Esophagus mucosa (tissue), 1 donor: ENCODE measurements at regions not wholly inside any gene's neighbourhood (a gene's known extent, or its start where the extent isn't known, plus 50 kb on each side); places are given as distances from the start of the nearest gene placed in this dataset.
"Not testable (repeated sequence)": the region's sequence is repeated elsewhere in the genome, so short reads cannot be mapped to it uniquely, and the experiment has no call there.

Source experiments
- ATAC-seq: fragments of 200-7000 bp; cut with Tn5 transposase; one replicate; pipeline ENCODE4 v1.9.1; 2020
- donor health status: DM: yes; HTN: yes; CAD: no.

DNA sequence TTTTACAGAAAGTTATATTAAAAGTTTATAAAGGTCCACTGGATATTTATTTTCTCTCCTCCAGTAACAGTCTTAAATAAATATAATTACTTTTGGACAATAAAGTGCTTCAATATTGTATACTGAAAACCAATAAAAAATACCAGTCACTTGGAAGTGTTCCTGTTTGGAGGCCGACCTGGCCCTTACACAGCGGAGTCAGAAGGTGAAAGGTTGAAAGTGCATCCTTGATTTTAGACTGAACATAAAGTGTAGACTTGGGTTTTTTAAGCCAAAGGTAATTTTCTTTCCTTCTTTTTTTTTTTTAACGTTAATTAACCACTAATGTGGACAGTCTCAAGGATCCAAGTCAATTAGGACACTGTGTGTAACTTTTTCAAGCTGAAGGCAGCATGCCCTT lies 152.3 kb upstream of the TBX18 start:
- ATAC-seq, result no peak

- no peak for ATAC-seq
These were observed 148.3 kb upstream of the TBX18 start for GRCh38 chr6:84912472-84913322.

DNA sequence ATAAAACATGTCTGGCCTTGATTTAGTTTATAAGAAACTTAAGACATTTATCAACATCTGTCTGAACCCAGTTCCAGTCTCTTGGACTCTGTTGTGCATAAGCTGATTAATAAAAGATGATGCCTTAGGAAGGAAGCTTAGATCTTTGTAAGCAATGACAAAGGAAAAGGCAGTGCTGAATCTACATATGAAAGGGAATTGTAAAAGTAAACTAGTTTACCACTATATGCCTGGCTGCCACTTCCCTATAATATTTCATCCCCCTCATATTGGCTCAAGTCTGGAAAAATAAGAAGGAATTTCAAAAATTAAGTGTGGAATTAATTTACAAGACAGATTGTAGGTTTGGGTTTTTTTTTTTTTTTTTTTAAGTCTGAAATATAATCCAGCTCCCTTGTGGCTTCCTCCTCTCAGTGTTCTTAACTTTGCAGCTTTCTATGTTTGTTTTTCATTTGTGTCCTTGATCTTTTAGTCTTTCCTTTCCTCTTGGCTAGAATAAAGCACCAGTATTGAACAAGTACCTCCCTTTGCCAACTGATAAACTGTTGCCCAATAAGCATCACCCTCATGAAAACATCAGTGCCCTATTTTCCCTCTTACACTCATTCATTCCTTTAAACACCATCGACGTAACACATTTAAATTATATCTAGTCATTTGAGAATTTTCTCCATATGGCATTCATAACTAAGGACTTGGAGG lies 146.7 kb upstream of the TBX18 start:
- ATAC-seq, result no peak

DNA sequence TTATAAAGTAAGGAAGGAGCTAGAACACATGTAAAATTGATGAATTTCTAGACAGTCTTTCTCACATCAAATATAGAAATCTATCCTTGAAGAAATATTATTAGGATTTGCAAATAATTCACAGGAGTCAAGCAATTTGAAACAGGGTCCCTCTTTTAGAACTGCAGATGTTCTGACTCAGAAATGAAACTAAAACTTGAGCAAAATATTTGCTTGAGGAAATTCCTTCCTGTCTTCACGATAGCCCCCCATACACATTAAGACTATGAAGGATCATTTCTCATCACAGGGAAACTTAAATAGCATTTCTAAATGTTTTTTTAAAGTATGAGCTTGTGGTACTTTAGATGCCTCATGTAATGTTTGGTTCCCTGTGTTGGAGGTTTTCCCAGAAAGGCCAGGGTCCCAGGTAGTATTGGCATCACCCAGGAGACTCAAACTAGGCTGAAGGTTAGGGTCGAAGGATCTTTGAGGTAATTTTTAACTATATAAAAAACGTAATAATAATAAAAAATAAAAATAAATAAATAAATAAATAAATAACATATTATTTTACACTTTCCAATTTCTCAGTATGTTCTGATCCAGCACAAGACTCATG lies 144.0 kb upstream of the TBX18 start:
- ATAC-seq, result no peak

GRCh38 chr6:84906514-84906913 lies 142.1 kb upstream of the TBX18 start:
- no peak for ATAC-seq

DNA sequence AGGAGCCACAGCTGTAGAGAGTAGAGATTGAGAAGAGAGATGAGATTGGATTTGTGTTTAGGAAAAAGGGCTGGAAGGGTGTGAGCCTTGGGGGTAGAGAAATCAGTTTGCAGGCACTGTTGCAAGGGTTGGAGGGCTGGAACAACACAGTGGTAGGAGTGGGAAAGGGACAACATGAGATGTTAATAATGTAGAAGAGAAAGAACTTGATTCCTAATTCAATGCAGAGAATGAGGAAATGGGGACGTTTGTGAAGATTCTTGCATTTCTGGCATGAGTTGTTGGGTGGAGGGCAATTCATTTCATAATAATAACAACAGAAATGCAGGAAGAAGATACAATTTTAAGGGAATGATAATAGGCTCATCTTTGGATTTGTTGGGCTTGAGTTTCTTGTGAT lies 141.4 kb upstream of the TBX18 start:
- ATAC-seq, result no peak

DNA sequence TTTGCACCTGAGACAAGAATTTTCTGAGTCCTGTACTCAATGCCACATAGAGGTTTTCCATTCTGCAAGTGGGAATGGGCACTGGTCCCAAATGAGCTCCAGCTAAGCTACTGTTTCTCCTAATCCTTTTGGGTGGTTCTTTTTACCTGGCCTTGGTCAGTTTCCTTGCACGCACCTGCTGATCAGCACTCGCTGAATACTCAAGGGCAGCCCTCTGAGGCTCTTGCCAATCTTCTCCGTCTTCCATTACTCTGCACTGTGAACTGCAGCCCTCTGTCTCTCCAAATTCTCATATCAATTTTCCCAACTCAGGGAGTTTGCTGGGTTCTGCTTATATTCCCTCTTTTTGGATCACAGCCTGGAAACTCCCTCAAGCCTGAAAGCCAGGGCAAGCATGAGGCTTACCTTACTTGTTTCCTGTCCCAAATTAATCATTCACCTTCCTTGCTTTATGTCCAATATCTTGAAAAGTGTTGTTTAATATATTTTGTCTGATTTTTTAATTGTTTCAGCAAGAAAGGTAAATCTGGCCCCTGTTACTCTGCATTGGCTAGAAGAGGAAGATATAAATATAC lies 138.0 kb upstream of the TBX18 start:
- no peak for ATAC-seq

- no peak for ATAC-seq
These were observed 133.7 kb upstream of the TBX18 start for GRCh38 chr6:84897988-84898594.

- ATAC-seq, result no peak
These were observed 132.6 kb upstream of the TBX18 start for GRCh38 chr6:84897011-84897410.

DNA sequence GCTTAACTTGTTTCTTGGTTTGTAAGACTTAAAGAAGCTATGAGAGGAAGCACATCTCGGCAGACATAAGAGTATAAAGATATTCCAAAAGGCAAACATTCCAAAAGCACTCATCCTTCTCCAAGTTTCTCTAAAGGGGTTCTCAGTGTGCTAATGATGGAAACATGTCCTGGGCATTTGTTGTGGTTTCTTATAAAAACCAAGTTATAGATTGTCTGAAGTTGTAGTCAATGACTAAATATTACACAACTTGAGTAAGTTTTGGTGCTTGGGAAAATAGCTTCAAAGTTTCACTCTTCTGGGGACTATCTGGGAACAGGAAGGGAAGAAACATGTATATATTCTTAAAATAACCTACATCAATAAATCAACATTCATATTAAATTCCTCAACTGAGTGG lies 128.3 kb upstream of the TBX18 start:
- no peak for ATAC-seq

- ATAC-seq, result no peak
These were observed 118.7 kb upstream of the TBX18 start for GRCh38 chr6:84882768-84883766.

DNA sequence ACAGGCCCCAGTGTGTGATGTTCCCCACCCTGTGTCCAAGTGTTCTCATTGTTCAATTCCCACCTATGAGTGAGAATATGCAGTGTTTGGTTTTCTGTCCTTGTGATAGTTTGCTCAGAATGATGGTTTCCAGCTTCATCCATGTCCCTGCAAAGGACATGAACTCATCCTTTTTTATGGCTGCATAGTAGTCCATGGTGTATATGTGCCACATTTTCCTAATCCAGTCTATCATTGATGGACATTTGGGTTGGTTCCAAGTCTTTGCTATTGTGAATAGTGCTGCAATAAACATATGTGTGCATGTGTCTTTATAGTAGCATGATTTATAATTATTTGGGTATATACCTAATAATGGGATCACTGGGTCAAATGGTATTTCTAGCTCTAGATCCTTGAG lies 115.0 kb upstream of the TBX18 start:
- ATAC-seq, result not testable (repeated sequence)

DNA sequence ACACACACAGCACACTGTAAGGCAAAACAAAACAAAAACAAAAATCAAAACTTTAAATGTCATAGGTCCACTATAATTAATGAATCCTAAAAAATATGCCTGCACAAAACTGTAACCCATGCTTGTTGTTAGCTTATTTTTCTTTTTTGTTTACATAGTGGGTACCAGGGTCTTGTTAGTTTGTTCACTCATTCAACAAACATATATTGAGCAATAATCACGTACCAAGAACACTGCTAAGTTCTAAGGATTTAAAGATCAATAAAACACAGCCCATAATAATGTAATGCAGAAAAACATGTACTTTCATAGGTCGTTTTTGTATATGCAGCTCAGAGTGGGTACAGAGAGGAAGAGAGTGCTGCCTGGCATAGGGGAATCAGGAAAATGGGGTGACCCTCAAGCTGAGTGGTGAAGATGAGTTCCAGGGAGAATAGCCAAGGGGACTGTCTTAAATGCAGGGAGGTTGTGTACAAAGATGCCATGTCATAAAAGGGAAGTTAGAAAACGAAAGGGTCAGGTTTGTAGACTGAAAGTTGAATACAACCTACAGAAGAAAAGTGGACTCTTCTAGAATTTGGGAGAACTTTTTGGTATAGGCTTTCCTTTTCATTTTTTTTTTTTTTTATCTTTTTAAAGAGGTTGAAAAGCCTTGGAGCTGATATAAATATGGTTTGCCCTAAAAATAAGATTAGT lies 113.3 kb upstream of the TBX18 start:
- no peak for ATAC-seq

GRCh38 chr6:84876723-84877514 lies 112.5 kb upstream of the TBX18 start:
- no peak for ATAC-seq

DNA sequence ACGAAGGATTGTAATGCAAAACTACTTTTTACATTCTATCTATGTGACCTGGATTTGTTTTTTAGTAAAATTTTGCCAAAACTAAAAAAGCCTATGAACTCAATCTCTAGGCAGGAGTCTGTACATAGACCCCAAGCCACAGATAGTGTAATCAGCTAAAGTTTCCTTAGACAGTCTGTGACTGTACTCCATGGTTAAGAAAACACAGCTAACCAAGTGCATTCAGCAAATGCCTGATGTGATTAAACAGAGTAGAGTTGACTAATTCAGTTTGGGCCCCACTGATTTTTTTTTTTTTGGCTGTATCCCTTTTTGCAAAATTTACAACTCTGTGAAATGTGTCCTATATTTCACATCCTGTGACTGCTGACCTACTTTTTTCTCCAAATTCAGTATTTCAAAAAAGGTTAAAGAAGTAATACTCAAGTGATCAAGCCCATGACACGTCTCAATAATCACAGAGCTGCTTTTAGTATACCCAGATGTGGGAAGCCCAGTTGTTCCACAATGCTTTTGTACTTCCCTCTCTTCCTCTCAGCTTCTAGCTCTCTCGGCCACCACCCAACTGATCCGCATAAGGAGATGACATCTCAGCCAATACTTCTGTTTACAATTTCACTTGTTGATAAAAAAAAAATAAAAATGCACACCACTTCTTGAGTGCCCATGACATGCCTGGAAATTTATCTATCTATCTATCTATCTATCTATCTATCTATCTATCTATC lies 108.8 kb upstream of the TBX18 start:
- ATAC-seq, result no peak

DNA sequence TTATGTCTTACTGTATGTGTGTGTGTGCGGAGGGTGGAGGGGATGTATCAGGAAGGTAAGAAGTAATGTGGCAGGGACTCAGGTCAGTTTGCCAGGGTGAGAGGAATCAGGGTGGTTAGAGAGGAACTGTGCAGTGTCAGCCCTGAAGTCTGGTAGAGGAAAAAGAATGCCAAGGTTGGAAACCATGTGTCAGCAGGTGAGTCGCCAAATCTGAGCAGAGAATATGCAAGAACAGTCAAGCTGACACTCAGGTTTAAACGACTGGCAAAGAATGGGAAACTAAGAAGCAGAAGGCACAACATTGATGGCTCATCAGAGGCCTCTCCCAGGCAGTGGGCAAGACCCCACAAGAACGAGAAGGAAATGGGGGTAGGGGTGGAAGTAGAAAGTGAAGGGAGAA lies 107.5 kb upstream of the TBX18 start:
- no peak for ATAC-seq

GRCh38 chr6:84870672-84871071 lies 106.3 kb upstream of the TBX18 start:
- ATAC-seq, result no peak

DNA sequence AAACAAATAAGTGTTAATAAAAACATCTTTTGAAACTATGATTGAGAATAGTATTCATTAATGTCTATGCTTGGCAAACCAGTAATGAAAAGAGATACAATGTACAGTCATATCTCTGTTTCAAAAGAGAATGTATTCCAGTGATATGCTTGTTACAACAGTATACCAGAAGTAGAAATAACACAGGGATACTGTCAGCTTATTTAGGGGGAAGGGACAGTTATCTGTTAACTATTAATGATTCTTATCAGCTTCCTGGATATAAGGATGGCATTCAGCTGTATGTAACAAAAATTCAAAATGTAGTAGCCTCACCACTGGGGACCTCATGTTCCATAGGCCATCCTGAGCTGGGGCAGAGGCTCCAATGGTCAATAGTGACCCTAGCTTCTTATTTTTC lies 103.8 kb upstream of the TBX18 start:
- no peak for ATAC-seq

DNA sequence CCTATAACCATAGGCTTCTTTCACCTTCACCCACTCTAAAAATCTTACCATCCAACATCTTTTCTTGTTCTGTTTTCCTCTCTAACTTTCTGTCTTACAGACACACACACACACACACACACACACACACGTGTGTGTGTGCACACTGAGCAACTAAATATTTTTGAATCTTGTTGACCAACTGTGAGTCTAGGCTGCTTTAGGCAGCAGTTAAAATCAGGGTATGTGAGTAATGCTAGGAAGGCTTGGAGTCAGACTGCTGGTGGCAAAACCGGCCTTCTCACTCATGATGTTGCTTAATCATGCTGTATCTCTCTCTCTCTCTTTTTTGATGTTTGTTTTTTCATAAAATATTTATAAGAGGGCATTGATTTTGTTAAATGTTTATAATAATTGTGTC lies 103.1 kb upstream of the TBX18 start:
- peak; percentile 29 for ATAC-seq

GRCh38 chr6:84866715-84867114 lies 102.3 kb upstream of the TBX18 start:
- ATAC-seq, result no peak
